GM15510 (cell line): ENCODE measurements at regions not wholly inside any gene's neighbourhood (a gene's known extent, or its start where the extent isn't known, plus 50 kb on each side); places are given as distances from the start of the nearest gene placed in this dataset.

Experiments used
- POLR2A ChIP-seq: IDR thresholded peaks from 3 replicates; pipeline ENCODE4 v1.6.1; 2011; ENCODE audit warnings: borderline replicate concordance; ENCODE audit not compliant: insufficient read length; ENCODE audit errors: extremely low read depth

DNA sequence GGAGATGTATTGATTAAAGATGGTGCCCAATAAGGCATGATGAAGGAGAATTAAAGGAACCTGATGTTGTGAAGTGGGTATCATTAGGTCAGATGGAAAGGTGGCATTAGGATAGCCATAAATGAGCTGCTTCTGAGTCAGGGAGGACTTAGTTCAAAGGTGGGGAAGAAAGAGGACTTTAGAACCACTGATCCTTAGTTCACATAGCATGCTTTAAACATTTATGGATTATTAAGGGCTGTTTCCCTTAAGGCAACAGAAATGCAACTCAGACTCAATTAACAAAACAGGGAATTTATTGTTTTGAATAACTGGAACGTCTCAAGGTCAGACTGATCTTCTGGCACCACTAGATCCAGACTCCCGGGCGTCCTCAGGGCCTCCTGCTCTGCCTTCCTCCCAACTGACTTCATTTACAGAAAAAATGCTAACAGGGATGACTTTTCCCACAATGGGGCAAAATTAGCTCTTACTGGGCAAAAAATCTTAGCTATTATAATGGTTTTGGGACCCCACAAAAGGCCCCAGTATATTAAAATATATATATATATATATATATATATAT, 1526.0 kb downstream of the TBC1D22A start:
- TF ChIP-seq POLR2A: no peak

DNA sequence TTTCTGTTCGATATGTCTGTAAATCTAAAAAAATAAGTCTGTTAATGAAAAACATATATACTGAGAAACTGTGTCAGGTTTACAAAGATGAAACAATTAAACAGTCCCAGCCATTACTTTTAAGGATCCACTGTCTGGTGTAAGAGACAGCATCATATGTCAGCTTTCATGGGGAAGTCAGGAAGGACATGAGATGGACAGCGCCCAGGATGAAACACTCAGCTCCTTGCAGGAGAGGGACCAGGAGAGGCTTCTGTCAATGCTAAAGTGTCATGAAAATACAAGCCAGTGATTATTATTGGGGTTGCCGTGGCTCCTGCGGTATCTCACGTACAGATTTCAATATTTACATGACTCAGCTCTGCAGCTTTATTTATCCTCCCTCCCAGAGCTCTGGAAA, 1524.6 kb downstream of the TBC1D22A start:
- TF ChIP-seq POLR2A: no peak

DNA sequence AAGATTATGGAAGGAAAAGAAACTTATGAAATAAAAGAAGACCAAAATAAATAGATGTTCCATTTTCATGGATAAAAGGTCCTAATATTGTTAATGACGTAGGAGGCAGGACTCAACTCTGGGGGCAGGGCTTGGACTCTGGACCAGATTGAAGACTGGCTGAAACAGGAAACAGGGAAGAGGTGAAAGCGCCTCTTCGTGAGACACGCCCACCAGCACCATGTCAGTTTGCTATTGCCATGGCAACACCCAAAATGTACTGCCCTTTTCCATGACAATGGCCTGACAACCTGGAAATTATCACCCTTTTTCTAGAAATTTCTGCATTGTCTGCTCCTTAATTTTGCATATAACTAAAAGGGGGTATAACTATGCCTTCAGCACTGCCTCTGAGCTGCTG, 1522.2 kb downstream of the TBC1D22A start:
- no peak for TF ChIP-seq POLR2A

DNA sequence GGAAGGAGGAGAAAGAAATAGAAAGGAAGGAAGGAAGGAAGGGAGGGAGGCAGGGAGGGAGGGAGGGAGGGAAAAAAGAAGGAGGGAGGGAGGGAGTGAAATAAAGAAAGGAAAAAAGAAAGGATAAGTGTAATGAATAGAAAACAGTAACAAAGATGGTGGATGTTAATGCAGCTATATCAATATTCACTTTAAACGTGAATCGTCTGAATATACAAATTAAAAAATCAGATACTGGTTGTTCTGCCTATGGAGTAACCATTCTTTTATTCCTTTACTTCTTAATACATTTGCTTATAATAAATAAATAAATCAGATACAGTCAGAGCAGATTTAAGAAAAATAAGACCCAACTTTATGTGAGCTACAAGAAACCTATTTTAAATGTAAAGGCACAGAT, 1520.4 kb downstream of the TBC1D22A start:
- TF ChIP-seq POLR2A: no peak

DNA sequence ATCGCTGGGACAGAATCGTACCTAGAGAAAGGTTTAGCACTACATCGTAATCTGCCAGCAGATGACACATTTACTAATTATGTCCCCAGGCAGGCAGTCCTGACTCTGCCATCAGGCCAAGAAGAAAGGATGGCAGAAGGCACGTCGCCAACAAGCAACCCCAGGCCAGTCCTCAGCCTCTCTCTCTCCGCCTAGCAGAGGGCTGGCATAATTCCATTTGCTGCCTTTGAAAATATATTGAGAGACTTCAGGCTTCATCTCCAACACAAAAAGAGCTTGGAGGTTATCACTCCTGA, 1517.0 kb downstream of the TBC1D22A start:
- no peak for TF ChIP-seq POLR2A

DNA sequence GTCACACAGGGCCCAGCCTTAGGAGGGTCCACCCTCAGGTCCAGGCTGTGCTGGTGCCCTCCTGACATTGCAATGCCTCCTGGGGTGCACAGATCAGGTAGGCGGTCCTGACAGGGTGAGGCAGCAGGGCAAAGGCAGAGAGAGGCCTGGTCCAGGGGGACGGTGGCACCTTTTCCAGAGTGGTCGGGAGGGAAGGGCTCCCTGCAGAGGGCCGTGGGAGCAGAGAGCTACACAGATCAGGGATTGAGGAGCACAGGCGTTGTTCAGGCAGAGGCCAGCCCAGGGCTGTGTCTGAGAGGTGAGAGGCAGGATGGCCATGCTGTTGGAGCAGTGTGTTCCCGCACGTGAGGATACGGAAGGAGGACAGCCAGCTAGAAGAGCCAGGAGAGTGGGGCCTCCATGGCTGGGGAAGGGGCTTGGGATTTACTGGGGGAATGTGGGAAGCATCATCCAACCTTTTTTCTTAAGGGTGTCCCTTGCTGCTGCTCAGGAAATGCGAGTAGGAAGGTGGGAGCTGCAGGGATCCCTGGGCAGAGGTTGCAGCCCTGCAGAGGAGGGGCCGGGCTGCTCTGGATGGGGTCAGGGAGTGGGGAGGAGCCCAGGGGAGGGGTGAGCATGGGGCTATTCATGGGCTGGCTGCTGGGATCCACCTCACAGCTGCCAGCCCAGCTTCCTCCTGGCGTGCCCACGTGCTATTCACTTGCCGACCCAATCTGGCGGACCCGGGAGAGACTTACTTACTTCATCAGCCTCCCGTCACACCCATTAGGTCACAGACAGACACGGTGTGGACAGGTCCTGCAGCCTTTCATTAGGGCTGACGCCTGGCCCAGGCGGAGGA, 1516.4 kb downstream of the TBC1D22A start:
- no peak for TF ChIP-seq POLR2A

DNA sequence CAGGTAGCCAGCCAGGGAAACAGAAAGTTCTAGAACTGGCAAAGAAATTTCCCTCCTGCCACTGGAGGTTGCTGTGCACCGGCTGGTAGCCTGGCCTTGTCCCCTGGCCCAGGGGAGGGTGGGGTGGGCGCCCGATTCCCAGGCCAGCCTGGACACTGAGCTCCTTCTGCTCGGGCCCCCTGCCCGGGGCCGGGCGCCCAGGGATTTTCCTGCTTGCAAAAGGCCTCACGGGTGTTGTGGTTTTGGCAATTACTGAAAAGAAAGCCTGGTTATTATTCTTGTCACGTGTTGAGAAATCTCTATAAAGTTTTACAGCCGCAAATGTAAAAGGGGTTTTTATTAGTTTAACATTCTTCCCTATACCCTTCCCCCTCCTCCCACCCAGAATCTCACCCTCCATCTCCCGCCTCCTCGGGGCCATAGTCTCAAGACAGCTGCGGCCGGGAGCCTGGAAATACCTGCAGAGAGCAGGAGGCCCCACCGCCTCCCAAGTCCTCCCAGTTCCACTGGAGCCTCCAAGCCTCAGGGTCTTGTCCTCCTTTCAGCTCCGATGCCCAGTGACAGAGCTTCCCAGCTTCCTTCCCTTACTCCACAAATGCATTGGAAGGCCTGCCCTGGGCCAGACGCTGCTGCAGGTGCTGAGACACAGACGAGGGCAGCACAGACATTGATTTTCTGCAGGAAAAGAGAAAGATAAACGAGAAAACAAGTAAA, 1515.6 kb downstream of the TBC1D22A start:
- no peak for TF ChIP-seq POLR2A

DNA sequence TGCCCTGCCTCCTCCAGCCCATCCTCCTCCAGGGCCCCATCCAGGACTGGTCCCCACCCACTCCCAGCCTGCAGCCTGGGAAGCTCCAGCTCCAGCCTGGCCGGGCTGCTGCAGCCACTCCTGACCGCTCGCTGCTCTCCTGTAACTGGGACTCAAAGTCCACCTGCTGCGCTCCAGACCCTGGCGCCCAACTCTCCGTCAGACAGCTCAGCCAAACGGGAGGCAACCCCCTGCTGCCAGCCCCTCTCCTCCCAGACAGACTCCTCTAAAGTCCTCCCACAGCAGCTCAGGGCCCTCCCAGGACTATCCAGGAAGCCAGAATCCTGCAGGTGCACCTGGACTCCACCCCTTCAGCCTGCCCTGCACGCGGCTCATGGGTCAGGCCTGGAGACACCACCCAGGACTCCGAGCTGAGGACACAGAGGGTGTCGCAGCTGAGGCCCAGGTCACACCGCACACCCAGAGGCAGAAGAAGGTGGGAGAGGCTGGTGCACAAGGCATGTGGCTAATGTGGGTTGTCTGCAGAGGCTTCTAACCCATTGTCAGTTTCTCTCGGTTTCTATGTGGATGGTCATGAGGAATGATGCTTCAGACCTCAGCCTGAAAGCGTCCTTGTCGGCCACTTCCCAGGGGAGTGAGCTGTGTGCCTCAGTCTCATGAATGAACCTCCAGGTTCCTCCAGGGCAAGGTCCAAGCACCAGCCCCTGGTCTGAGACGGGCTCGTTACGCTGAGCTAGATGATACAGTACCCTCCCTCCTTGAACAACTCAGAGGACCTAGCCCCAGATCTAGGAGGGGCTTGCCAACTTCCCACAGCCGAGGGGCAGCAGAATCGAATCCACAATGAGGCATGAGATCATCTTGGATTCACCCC, 1514.8 kb downstream of the TBC1D22A start:
- no peak for TF ChIP-seq POLR2A

DNA sequence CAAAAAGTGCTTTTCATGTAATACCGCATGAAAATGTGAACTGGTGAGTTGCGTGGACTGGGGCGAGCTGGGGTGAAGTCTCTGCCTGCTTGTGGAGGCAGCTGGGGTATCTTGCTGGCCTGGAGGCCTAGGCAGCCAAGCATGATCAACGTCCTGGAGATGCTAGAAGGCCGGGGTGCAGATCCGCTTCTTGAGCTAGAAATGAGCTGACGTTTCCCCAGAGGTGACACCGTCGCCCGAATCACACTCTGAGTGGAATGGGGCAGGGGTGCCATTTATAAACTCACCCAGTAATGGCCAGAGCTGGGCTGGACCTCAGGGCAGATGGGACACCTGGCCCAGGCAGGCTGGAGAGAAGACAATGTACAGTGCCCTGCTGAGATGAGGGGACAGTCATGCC, 1513.0 kb downstream of the TBC1D22A start:
- TF ChIP-seq POLR2A: no peak

DNA sequence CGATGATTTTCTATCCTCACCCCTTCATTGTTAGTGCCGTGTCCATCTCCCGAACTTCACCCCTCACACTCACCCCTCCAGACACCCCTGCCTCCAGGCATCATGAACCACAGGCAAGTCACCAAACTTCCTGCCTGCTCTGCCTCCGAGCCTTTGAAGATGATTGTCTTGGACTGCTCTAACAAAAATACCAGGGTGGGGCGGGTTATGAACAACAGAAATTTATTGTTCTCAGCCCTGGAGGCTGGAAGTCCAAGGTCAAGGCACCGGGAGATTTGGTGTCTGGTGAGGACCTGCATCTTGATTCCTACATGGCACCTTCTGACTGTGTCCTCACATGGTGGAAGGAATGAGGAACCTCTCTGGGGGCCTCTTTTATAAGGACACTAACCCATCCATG, 1508.3 kb downstream of the TBC1D22A start:
- no peak for TF ChIP-seq POLR2A

DNA sequence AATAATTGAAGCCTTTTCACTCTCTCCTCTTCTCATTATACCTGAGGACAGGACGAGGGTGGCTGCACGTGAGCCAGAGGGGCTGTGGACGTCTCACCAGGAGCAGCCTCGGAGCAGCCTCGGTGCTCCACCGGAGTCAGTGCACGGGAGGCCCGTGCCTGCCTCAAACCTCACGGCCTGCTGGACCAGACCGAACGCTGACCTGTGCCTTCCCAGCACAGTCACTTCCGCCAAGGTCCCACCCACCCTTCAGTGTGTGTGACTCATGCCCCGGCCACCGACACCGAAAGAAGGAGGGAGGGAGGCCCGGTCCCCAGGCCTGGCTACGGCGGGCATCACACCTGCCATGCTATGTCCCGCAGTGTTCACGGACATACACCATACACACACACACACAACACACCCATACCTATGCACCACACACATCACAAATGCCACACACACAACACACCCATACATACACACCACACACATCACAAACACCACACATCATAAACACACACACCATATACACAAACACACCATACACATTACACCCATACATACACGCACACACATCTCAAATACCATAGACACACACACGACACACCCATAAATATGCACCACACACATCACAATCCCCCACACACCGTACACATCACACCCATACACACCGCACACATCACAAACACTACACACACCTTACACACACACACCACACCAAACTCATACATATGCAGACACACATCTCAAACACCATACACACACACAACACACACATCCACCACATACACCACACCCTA, 1506.5 kb downstream of the TBC1D22A start:
- no peak for TF ChIP-seq POLR2A

DNA sequence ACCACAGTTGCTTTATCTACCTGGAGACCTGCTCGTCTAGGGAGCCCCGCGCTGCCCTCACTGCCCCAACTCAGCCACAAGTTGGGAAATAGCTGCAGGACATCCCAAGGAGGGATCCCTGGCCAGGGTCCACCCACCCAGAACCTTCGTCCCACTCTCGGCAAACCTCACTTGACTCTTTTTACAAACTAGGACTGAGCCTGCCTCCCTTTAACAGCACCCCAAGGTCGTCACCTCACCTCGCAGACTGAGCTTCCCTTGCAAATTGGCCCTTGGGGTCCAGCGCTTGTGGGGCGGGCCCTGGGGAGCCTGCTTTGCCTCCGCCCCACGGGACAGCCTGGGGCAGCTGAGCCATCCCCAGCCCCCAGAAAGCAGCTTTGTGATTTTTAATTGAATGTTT, 1505.8 kb downstream of the TBC1D22A start:
- TF ChIP-seq POLR2A: no peak

DNA sequence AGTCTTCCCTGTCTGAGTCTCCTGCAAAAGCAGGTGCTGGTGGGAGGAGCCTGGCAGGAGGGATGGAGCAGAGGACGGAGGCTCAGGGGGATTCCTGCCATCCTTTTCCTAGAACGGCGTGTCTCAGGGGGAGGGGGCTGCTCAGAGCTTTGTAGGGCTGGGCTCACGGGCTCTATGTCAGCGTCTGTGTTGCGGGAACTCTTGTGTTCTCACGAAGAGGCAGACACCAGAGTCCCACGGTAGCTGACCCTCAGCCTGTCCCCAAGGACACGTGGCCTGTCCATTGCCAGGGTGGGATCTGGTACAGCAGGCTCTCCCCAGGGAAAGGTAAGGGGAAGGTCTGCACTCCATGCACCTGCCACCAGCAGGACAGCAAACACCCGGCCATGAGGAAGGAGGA, 1505.2 kb downstream of the TBC1D22A start:
- no peak for TF ChIP-seq POLR2A

DNA sequence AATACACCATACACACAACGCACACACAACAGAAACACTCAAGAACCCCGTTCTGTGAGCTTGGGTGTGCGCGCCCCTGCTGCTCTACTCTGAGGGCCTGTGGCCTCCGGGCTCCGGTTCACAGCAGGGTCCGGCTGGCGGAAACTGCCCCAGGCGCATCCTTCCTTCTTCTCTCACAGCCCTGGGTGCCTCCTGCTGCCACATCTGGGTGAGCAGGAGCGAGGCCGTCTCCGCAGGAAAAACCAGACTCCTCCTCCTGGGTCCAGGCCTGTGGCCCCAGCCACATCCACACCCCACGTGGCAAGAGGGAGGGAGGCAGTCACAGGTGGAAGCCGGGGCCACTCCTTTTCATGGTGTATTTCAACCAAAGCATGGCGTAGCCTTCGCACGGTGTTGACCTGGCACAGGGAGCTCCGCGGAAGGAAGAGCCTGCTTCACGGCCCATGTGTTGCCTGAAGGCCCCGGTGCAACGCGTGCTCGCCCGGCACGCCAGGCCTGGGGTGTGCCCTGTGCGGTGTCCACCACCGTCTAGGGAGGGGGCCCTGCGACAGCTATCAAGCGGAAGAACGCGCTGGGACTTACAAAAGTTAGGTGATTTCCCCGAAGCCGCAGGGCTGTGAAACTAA, 1502.7 kb downstream of the TBC1D22A start:
- TF ChIP-seq POLR2A: no peak
